Liver (tissue), 8 donors: ENCODE measurements at regions not wholly inside any gene's neighbourhood (a gene's known extent, or its start where the extent isn't known, plus 50 kb on each side); places are given as distances from the start of the nearest gene placed in this dataset.

Experiments used
- DNase-seq: peaks from one replicate; pipeline ENCODE4 v3.0.0-alpha.2; 2017; ENCODE audit warnings: low spot score
- H3K27ac ChIP-seq, 2 donors: one replicate each; pipeline ENCODE4 v1.7.0; 2013; ENCODE audit warnings: inconsistent platforms in 2 of 2, low read length in 2 of 2, control low read depth in 1 of 2, low read depth in 1 of 2, mild to moderate bottlenecking in 1 of 2
- H3K27me3 ChIP-seq, 4 donors: one replicate each; pipeline versions ENCODE4 v1.6.1 to v1.7.0; 2013; ENCODE audit warnings: low read length in 3 of 4, inconsistent platforms in 1 of 4, mild to moderate bottlenecking in 1 of 4, moderate library complexity in 1 of 4; ENCODE audit not compliant: control insufficient read depth in 4 of 4, insufficient read depth in 4 of 4
- H3K36me3 ChIP-seq, 4 donors: one replicate each; pipeline versions ENCODE4 v1.6.1 to v1.7.0; 2013; ENCODE audit warnings: low read length in 3 of 4, mild to moderate bottlenecking in 3 of 4, low read depth in 1 of 4, moderate library complexity in 1 of 4; ENCODE audit not compliant: control insufficient read depth in 4 of 4, insufficient read depth in 3 of 4
- H3K4me1 ChIP-seq, 4 donors: one replicate each; pipeline versions ENCODE4 v1.6.1 to v1.7.0; 2013; ENCODE audit warnings: low read length in 3 of 4, mild to moderate bottlenecking in 3 of 4, moderate library complexity in 1 of 4; ENCODE audit not compliant: control insufficient read depth in 4 of 4, insufficient read depth in 4 of 4
- H3K4me3 ChIP-seq, 3 donors: one replicate each; pipeline versions ENCODE4 v1.6.1 to v1.7.0; 2013; ENCODE audit warnings: low read length in 3 of 3, control low read depth in 1 of 3, low read depth in 1 of 3, mild to moderate bottlenecking in 1 of 3
- H3K9ac ChIP-seq, 2 donors: one replicate each; pipeline ENCODE4 v1.7.0; 2013; ENCODE audit warnings: low read length in 2 of 2, mild to moderate bottlenecking in 2 of 2, moderate library complexity in 2 of 2, control low read depth in 1 of 2, low read depth in 1 of 2
- H3K9me3 ChIP-seq, 4 donors: one replicate each; pipeline versions ENCODE4 v1.6.1 to v1.7.0; 2013; ENCODE audit warnings: low read length in 3 of 4; ENCODE audit not compliant: control insufficient read depth in 4 of 4
- CTCF ChIP-seq: fragments of 150-350 bp; IDR thresholded peaks from 2 replicates; pipeline ENCODE4 v1.5.1; 2017; ENCODE audit warnings: improper control_type of control experiment, low read depth, low read length; ENCODE audit not compliant: missing input control
- EGR1 ChIP-seq, 2 donors: IDR thresholded peaks; 2 replicates each; pipeline ENCODE4 v1.6.1; 2016 to 2018; ENCODE audit warnings: antibody characterized with exemption in 2 of 2, low read depth in 2 of 2
- FOXA1 ChIP-seq: IDR thresholded peaks from 2 replicates; pipeline ENCODE4 v1.6.1; 2016; ENCODE audit warnings: antibody characterized with exemption
- FOXA2 ChIP-seq: IDR thresholded peaks from 2 replicates; pipeline ENCODE4 v1.6.1; 2016; ENCODE audit warnings: antibody characterized with exemption
- GABPA ChIP-seq, 2 donors: IDR thresholded peaks in 1 of 2; conservative IDR thresholded peaks in 1 of 2; 2 replicates each; pipeline ENCODE4 v1.6.1; 2016; ENCODE audit warnings: antibody characterized with exemption in 2 of 2, mild to moderate bottlenecking in 1 of 2, moderate library complexity in 1 of 2
- HNF4A ChIP-seq, 2 donors: conservative IDR thresholded peaks; 2 replicates each; pipeline ENCODE4 v1.6.1; 2016; ENCODE audit warnings: antibody characterized with exemption in 2 of 2, mild to moderate bottlenecking in 2 of 2
- HNF4G ChIP-seq: IDR thresholded peaks from 2 replicates; pipeline ENCODE4 v1.6.1; 2016; ENCODE audit warnings: antibody characterized with exemption
- MAX ChIP-seq: IDR thresholded peaks from 2 replicates; pipeline ENCODE4 v1.6.1; 2016; ENCODE audit warnings: antibody characterized with exemption
- NR2F2 ChIP-seq: IDR thresholded peaks from 2 replicates; pipeline ENCODE4 v1.6.1; 2016; ENCODE audit warnings: antibody characterized with exemption
- RAD21 ChIP-seq, 2 donors: IDR thresholded peaks; 2 replicates each; pipeline ENCODE4 v1.6.1; 2016; ENCODE audit warnings: antibody characterized with exemption in 2 of 2, mild to moderate bottlenecking in 2 of 2
- RXRA ChIP-seq, 2 donors: IDR thresholded peaks; 2 replicates each; pipeline ENCODE4 v1.6.1; 2017 to 2018; ENCODE audit warnings: antibody characterized with exemption in 2 of 2, mild to moderate bottlenecking in 1 of 2
- SP1 ChIP-seq: IDR thresholded peaks from 2 replicates; pipeline ENCODE4 v1.6.1; 2018; ENCODE audit warnings: antibody characterized with exemption, mild to moderate bottlenecking
- TAF1 ChIP-seq: conservative IDR thresholded peaks from 2 replicates; pipeline ENCODE4 v1.6.1; 2016; ENCODE audit warnings: antibody characterized with exemption, mild to moderate bottlenecking
- YY1 ChIP-seq: IDR thresholded peaks from 2 replicates; pipeline ENCODE4 v1.6.1; 2016; ENCODE audit warnings: antibody characterized with exemption, mild to moderate bottlenecking
- WGBS: extraction: QIAGEN DNeasy Blood & Tissue Kit; methylation state at CpG from one replicate; pipeline ENCODE4 v1.1.7; 2013; 5-methylcytosine and 5-hydroxymethylcytosine counted together
- TF ChIP-seq, protein P1 (sequence below): IDR thresholded peaks from 2 replicates; pipeline ENCODE4 v1.6.1; 2016; ENCODE audit warnings: antibody characterized with exemption
- TF ChIP-seq, protein P2 (sequence below): IDR thresholded peaks from 2 replicates; pipeline ENCODE4 v1.6.1; 2016; ENCODE audit warnings: antibody characterized with exemption, mild to moderate bottlenecking
- TF ChIP-seq, protein P3 (sequence below): IDR thresholded peaks from 2 replicates; pipeline ENCODE4 v1.6.1; 2016; ENCODE audit warnings: antibody characterized with exemption
- donor health status: healthy.
- donor health status: healthy.
- donor health status: healthy.
- donor health status: healthy.
- donor health status: healthy.

GRCh38 chr11:15547685-15548084, 433.0 kb downstream of the INSC start:
- Histone ChIP-seq H3K4me3 (no peak overlapping the region), H3K36me3 (no peaks in the 10 kb centered on the region), H3K9me3 (no peaks in the 10 kb centered on the region), H3K9ac (no peak overlapping the region), H3K27me3 (no peaks in the 10 kb centered on the region), H3K4me1 (no peaks in the 10 kb centered on the region), H3K27ac (no peak overlapping the region)
- no peak for DNase-seq
- 70% methylated on average over 3 of the region's 3 CpGs for WGBS
- TF ChIP-seq CTCF, result no peak
- TF ChIP-seq, protein P1, sequence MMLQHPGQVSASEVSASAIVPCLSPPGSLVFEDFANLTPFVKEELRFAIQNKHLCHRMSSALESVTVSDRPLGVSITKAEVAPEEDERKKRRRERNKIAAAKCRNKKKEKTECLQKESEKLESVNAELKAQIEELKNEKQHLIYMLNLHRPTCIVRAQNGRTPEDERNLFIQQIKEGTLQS, result no peak
- TF ChIP-seq TAF1, result no peak
- no peak for TF ChIP-seq SP1
- TF ChIP-seq, protein P2, sequence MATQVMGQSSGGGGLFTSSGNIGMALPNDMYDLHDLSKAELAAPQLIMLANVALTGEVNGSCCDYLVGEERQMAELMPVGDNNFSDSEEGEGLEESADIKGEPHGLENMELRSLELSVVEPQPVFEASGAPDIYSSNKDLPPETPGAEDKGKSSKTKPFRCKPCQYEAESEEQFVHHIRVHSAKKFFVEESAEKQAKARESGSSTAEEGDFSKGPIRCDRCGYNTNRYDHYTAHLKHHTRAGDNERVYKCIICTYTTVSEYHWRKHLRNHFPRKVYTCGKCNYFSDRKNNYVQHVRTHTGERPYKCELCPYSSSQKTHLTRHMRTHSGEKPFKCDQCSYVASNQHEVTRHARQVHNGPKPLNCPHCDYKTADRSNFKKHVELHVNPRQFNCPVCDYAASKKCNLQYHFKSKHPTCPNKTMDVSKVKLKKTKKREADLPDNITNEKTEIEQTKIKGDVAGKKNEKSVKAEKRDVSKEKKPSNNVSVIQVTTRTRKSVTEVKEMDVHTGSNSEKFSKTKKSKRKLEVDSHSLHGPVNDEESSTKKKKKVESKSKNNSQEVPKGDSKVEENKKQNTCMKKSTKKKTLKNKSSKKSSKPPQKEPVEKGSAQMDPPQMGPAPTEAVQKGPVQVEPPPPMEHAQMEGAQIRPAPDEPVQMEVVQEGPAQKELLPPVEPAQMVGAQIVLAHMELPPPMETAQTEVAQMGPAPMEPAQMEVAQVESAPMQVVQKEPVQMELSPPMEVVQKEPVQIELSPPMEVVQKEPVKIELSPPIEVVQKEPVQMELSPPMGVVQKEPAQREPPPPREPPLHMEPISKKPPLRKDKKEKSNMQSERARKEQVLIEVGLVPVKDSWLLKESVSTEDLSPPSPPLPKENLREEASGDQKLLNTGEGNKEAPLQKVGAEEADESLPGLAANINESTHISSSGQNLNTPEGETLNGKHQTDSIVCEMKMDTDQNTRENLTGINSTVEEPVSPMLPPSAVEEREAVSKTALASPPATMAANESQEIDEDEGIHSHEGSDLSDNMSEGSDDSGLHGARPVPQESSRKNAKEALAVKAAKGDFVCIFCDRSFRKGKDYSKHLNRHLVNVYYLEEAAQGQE, result no peak
- TF ChIP-seq EGR1 (IDR thresholded peaks at IDR 0.05; ENCODE audit: low read depth in 2 of 2), result no peak
- TF ChIP-seq HNF4G, result no peak
- TF ChIP-seq NR2F2, result no peak
- TF ChIP-seq FOXA2, result no peak
- TF ChIP-seq RXRA (IDR thresholded peaks at IDR 0.05), result no peak
- TF ChIP-seq, protein P3, sequence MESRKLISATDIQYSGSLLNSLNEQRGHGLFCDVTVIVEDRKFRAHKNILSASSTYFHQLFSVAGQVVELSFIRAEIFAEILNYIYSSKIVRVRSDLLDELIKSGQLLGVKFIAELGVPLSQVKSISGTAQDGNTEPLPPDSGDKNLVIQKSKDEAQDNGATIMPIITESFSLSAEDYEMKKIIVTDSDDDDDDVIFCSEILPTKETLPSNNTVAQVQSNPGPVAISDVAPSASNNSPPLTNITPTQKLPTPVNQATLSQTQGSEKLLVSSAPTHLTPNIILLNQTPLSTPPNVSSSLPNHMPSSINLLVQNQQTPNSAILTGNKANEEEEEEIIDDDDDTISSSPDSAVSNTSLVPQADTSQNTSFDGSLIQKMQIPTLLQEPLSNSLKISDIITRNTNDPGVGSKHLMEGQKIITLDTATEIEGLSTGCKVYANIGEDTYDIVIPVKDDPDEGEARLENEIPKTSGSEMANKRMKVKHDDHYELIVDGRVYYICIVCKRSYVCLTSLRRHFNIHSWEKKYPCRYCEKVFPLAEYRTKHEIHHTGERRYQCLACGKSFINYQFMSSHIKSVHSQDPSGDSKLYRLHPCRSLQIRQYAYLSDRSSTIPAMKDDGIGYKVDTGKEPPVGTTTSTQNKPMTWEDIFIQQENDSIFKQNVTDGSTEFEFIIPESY, result no peak
- TF ChIP-seq RAD21 (IDR thresholded peaks at IDR 0.05), result no peak
- TF ChIP-seq YY1, result no peak

GRCh38 chr11:15551901-15552851, 437.5 kb downstream of the INSC start:
- Histone ChIP-seq H3K9ac (no peak overlapping the region), H3K4me3 (no peak overlapping the region), H3K27me3 (no peaks in the 10 kb centered on the region), H3K36me3 (no peaks in the 10 kb centered on the region), H3K9me3 (no peaks in the 10 kb centered on the region), H3K4me1 (peaks cover 0 to 4% (median 0%) of the 10 kb centered on the region in 4 donors), H3K27ac (no peak overlapping the region)
- no peak for DNase-seq
- WGBS, result 80% methylated on average over 4 of the region's 4 CpGs
- TF ChIP-seq HNF4A (conservative IDR thresholded peaks at IDR 0.05) (no peak), FOXA1 (no peak), MAX (no peak), NR2F2 (no peak), HNF4G (no peak), TAF1 (no peak), YY1 (no peak), EGR1 (IDR thresholded peaks at IDR 0.05; ENCODE audit: low read depth in 2 of 2) (no peak), GABPA (IDR thresholded peaks at IDR 0.05 in 1 of 2, conservative IDR thresholded peaks at IDR 0.05 in 1 of 2) (no peak), FOXA2 (no peak)
- TF ChIP-seq, protein P2, result no peak
- TF ChIP-seq, protein P1, result no peak
